NCI-H1105 (cell line): ENCODE measurements at regions not wholly inside any gene's neighbourhood (a gene's known extent, or its start where the extent isn't known, plus 50 kb on each side); places are given as distances from the start of the nearest gene placed in this dataset.

Source experiments
- DNase-seq: peaks from one replicate; lab custom pipeline; 2025; lab: John Stamatoyannopoulos, UW

DNA sequence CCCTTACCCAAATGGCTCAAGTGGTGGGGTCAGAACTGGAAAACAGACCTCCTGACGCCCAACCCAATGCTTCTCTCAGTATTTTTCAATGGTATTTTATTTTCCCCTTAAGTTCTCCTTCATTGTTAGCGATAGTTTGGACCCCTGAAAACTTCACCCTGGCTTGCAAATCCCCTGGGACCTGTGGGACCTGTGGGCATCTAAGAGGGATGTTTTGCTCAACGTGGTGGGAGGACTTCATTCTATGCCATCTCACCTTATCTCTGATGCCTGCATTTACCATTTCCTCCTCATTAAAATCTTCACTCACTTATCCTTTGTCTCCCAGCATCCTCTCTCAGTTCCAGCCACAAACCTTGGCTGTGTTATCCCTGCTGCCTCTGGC, 59.4 kb upstream of the GZMB start:
- no peak for DNase-seq

GRCh38 chr14:24692382-24693352, 58.7 kb upstream of the GZMB start:
- no peak for DNase-seq

DNA sequence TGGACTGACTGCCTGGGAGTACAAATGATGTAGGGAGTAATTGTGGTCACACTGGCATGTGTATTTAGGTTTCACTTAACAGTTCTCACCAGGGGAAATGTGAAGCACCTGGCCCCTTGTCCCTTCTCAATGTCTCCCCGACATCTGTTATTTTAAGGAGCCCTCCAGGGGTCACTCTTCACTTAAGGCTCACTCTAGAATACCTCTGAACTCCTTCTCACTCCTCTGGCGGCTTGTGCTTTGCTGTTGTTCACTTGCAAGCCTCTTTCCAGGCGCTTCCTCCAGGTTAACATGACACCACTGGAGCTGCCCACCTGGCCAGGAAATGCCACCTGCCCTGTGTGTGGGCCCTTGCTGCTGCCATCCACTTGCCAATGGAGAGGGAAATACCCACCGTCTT, 56.5 kb upstream of the GZMB start:
- no peak for DNase-seq

DNA sequence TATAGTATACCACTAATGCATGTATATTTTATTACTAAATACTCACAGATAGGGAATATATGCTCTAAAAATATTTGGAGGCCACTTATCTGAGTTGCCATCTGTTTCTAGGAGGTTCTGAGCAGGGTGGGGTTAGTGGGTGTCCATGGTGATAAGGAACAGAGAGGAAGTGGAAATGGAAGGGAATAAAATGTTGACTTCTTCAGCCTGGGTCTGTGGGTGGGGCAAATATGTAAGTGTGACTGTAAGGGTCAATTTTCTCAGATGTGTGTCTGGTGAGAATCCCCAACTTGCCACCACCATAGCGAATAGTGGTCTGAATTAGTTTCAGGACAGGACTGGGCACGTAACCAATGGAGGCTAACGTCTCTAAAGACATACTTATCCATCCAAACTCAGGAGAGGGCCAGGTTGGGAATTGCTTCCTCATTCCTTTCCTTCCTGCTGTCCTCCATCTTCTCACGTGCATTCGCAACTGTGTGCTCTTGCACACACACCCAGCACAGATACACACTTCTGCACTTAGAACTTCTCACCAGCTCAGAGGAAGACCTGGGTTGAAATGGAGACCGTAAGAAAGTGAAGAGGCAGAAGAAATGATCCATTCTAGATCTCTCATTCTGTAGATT, 54.2 kb upstream of the GZMB start:
- DNase-seq, result no peak
